Limb (tissue), 2 donors: ENCODE measurements at regions not wholly inside any gene's neighbourhood (a gene's known extent, or its start where the extent isn't known, plus 50 kb on each side); places are given as distances from the start of the nearest gene placed in this dataset.

Experiments
- DNase-seq, 2 donors: peaks; one replicate each; pipeline ENCODE4 v3.0.0-alpha.2; 2016; ENCODE audit errors: extremely low spot score in 2 of 2

- no peak for DNase-seq
These were observed 109.6 kb downstream of the ICOS start for GRCh38 chr2:204046145-204046544.

GRCh38 chr2:204049635-204050034 lies 113.1 kb downstream of the ICOS start:
- DNase-seq: no peak

- DNase-seq: no peak
These were observed 114.1 kb downstream of the ICOS start for GRCh38 chr2:204050681-204051080.

GRCh38 chr2:204051476-204051875 lies 114.9 kb downstream of the ICOS start:
- no peak for DNase-seq

- DNase-seq: no peak
These were observed 115.5 kb downstream of the ICOS start for GRCh38 chr2:204051984-204052556.

- no peak for DNase-seq
These were observed 122.5 kb downstream of the ICOS start for GRCh38 chr2:204059016-204059415.

- no peak for DNase-seq
These were observed 124.3 kb downstream of the ICOS start for GRCh38 chr2:204060841-204061240.

GRCh38 chr2:204061241-204061640 lies 124.7 kb downstream of the ICOS start:
- DNase-seq: no peak

- DNase-seq: no peak
These were observed 127.6 kb downstream of the ICOS start for GRCh38 chr2:204064119-204064518.

GRCh38 chr2:204065566-204065965 lies 129.0 kb downstream of the ICOS start:
- no peak for DNase-seq

GRCh38 chr2:204066051-204066450 lies 129.5 kb downstream of the ICOS start:
- no peak for DNase-seq

- no peak for DNase-seq
These were observed 133.2 kb downstream of the ICOS start for GRCh38 chr2:204069804-204070203.

GRCh38 chr2:204072443-204073324 lies 136.1 kb downstream of the ICOS start:
- no peak for DNase-seq

- DNase-seq: peak in 1 of 2 donors; percentile 32
These were observed 137.9 kb downstream of the ICOS start for GRCh38 chr2:204074456-204074855.

- DNase-seq: no peak
These were observed 141.6 kb downstream of the ICOS start for GRCh38 chr2:204078003-204078698.

- no peak for DNase-seq
These were observed 145.2 kb downstream of the ICOS start for GRCh38 chr2:204081487-204082425.

GRCh38 chr2:204086167-204086566 lies 149.6 kb downstream of the ICOS start:
- DNase-seq: no peak

GRCh38 chr2:204089105-204089504 lies 152.5 kb downstream of the ICOS start:
- no peak for DNase-seq

GRCh38 chr2:204089574-204089973 lies 153.0 kb downstream of the ICOS start:
- DNase-seq: no peak

GRCh38 chr2:204090021-204090420 lies 153.5 kb downstream of the ICOS start:
- no peak for DNase-seq

- no peak for DNase-seq
These were observed 168.2 kb downstream of the ICOS start for GRCh38 chr2:204104811-204105210.
